Osteoblast (primary cell): ENCODE measurements at regions not wholly inside any gene's neighbourhood (a gene's known extent, or its start where the extent isn't known, plus 50 kb on each side); places are given as distances from the start of the nearest gene placed in this dataset.

Source experiments
- DNase-seq: peaks from one replicate; pipeline ENCODE4 v3.0.0; 2011; ENCODE audit warnings: low spot score, mixed read lengths; ENCODE audit not compliant: insufficient read length; ENCODE audit errors: missing footprints
- H2AFZ ChIP-seq: 2 replicates; pipeline ENCODE4 v1.6.0; 2011; ENCODE audit warnings: mild to moderate bottlenecking, low read length
- H3K27ac ChIP-seq: 2 replicates; pipeline ENCODE4 v1.5.1; 2011; ENCODE audit warnings: mild to moderate bottlenecking, low read depth, low read length, moderate library complexity
- H3K27me3 ChIP-seq: 2 replicates; pipeline ENCODE4 v1.6.0; 2012; ENCODE audit warnings: mild to moderate bottlenecking, control low read depth, inconsistent platforms, low read length, moderate library complexity; ENCODE audit not compliant: insufficient read depth
- H3K36me3 ChIP-seq: 2 replicates; pipeline ENCODE4 v1.5.1; 2011; ENCODE audit warnings: mild to moderate bottlenecking, low read length, control low read depth, moderate library complexity; ENCODE audit not compliant: insufficient read depth
- H3K4me1 ChIP-seq: 2 replicates; pipeline ENCODE4 v1.5.1; 2011; ENCODE audit warnings: mild to moderate bottlenecking, low read length, control low read depth, moderate library complexity; ENCODE audit not compliant: insufficient read depth
- H3K4me2 ChIP-seq: 2 replicates; pipeline ENCODE4 v1.6.0; 2011; ENCODE audit warnings: mild to moderate bottlenecking, low read length; ENCODE audit not compliant: insufficient read depth
- H3K4me3 ChIP-seq: fragments of 200-600 bp; sonication (generic); 3 replicates; pipeline ENCODE4 v1.5.1; 2012; ENCODE audit warnings: mild to moderate bottlenecking, low read length, inconsistent platforms; ENCODE audit not compliant: insufficient read depth
- H3K79me2 ChIP-seq: 2 replicates; pipeline ENCODE4 v1.6.0; 2012; ENCODE audit warnings: mild to moderate bottlenecking, low read length, control low read depth, inconsistent platforms; ENCODE audit not compliant: insufficient read depth
- H3K9me3 ChIP-seq: 2 replicates; pipeline ENCODE4 v1.5.1; 2011; ENCODE audit warnings: low read depth, low read length, control low read depth
- H4K20me1 ChIP-seq: 2 replicates; pipeline ENCODE4 v1.6.0; 2012; ENCODE audit warnings: mild to moderate bottlenecking, low read length, control low read depth; ENCODE audit not compliant: insufficient read depth
- TF ChIP-seq, protein P1 (sequence below): IDR thresholded peaks from 2 replicates; pipeline ENCODE4 v1.5.1; 2011; ENCODE audit warnings: mild to moderate bottlenecking, low read depth, low read length, moderate library complexity; ENCODE audit errors: extremely low read depth

DNA sequence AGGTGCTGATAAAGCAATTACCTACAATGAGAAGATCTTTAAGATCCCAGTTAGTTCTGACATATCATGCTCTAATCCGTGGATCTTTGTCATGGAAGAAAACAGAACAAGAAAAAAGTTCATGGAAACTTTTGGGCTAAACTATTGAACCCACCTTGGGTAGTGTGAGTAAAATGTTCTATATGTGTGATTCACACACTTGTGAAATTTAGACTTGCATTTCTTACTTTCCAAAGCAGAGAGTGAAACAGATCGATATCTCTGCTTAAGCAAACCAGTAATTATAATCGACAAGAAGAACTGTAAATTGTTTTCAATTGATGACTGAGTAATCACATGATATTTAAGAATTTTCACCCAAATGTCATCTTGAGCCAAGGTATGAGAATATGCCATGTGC, 214.2 kb downstream of the HRH4 start:
- no peaks in the 10 kb centered on the region for H3K79me2 ChIP-seq
- H3K9me3 ChIP-seq = no peaks in the 10 kb centered on the region
- no peak overlapping the region for H3K27ac ChIP-seq
- H2AFZ ChIP-seq = no peak overlapping the region
- H4K20me1 ChIP-seq = no peaks in the 10 kb centered on the region
- TF ChIP-seq, protein P1, sequence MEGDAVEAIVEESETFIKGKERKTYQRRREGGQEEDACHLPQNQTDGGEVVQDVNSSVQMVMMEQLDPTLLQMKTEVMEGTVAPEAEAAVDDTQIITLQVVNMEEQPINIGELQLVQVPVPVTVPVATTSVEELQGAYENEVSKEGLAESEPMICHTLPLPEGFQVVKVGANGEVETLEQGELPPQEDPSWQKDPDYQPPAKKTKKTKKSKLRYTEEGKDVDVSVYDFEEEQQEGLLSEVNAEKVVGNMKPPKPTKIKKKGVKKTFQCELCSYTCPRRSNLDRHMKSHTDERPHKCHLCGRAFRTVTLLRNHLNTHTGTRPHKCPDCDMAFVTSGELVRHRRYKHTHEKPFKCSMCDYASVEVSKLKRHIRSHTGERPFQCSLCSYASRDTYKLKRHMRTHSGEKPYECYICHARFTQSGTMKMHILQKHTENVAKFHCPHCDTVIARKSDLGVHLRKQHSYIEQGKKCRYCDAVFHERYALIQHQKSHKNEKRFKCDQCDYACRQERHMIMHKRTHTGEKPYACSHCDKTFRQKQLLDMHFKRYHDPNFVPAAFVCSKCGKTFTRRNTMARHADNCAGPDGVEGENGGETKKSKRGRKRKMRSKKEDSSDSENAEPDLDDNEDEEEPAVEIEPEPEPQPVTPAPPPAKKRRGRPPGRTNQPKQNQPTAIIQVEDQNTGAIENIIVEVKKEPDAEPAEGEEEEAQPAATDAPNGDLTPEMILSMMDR = no peak
- no peak overlapping the region for H3K4me2 ChIP-seq
- no peaks in the 10 kb centered on the region for H3K27me3 ChIP-seq
- no peak overlapping the region for H3K4me3 ChIP-seq
- no peak for DNase-seq
- no peaks in the 10 kb centered on the region for H3K36me3 ChIP-seq
- no peaks in the 10 kb centered on the region for H3K4me1 ChIP-seq

DNA sequence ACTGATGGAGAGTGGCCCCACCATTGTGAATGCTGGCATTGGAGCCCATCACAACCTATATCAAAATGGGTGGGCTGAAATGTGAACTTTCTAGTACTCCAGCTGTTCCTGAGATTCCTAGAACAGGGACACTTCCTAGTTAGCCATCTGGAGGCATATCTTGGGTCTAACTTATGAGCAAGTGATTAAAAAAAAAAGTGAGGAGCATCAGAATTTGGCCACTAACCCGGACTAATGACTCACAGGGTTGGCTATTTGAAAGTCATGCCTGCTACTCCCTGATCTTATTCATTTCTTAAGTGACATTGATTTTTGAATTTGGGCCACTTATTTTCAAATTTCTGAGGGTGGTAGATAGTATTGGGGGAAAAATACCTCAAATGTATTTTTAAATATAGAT, 216.6 kb downstream of the HRH4 start:
- Histone ChIP-seq H3K4me1 (no peaks in the 10 kb centered on the region), H3K79me2 (no peaks in the 10 kb centered on the region), H3K9me3 (no peaks in the 10 kb centered on the region), H4K20me1 (no peaks in the 10 kb centered on the region), H3K4me2 (no peak overlapping the region), H3K27ac (no peak overlapping the region), H3K4me3 (no peak overlapping the region), H2AFZ (no peak overlapping the region), H3K36me3 (no peaks in the 10 kb centered on the region), H3K27me3 (no peaks in the 10 kb centered on the region)
- no peak for DNase-seq
- TF ChIP-seq, protein P1 = no peak

DNA sequence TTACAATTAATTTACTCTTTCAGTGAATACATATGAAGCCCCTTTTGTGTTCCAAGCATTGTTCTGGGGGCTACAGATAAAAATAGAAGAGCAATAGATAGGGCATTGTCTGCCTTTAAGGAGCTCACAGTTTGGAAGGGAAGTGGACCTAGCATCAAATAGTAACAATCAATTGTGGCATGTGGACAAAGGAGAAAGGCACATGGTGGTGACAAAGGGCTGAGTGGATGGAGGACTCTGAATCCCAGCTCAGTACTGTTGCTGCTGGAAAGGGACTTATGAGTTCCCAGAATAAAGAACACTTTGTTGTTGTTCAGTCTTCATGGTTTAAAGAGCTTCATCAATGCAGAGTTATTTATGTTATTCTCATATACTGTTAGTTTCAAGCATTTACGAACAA, 217.7 kb downstream of the HRH4 start:
- Histone ChIP-seq H4K20me1 (no peaks in the 10 kb centered on the region), H3K4me1 (no peaks in the 10 kb centered on the region), H3K79me2 (no peaks in the 10 kb centered on the region), H3K27me3 (no peaks in the 10 kb centered on the region), H3K4me3 (no peak overlapping the region), H2AFZ (no peak overlapping the region), H3K4me2 (no peak overlapping the region), H3K9me3 (no peaks in the 10 kb centered on the region), H3K27ac (no peak overlapping the region), H3K36me3 (no peaks in the 10 kb centered on the region)
- TF ChIP-seq, protein P1 = no peak
- no peak for DNase-seq

DNA sequence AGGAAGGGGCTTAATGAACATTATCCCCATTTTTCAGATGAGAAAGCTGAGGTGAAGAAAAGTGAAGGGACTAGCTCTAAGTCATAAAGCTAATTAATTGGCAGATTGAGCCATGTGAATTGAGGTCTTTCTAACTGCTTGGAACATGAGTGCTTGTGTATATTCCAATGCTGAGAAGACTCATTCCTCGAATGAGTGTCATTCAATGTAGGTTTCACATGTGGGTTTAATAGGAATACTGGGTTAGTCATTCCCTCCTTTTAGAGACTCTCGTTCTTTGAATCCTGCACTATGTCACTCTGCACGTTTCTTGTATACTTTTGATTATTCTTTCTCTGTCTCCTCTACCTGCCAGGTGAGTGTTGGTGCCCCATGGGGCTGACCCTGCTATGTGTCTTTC, 218.2 kb downstream of the HRH4 start:
- H3K4me3 ChIP-seq = no peak overlapping the region
- DNase-seq = no peak
- no peaks in the 10 kb centered on the region for H3K36me3 ChIP-seq
- TF ChIP-seq, protein P1 = no peak
- H3K79me2 ChIP-seq = no peaks in the 10 kb centered on the region
- no peak overlapping the region for H2AFZ ChIP-seq
- no peak overlapping the region for H3K27ac ChIP-seq
- no peak overlapping the region for H3K4me2 ChIP-seq
- H3K4me1 ChIP-seq = no peaks in the 10 kb centered on the region
- H3K27me3 ChIP-seq = no peaks in the 10 kb centered on the region
- no peaks in the 10 kb centered on the region for H4K20me1 ChIP-seq
- H3K9me3 ChIP-seq = no peaks in the 10 kb centered on the region
